ENCODE measurements at regions not wholly inside any gene's neighbourhood (a gene's known extent, or its start where the extent isn't known, plus 50 kb on each side); places are given as distances from the start of the nearest gene placed in this dataset.

- WGBS (ENCODE audit: insufficient coverage, low coverage, missing lambda C conversion rate) = 0% methylated on average over 2 of the region's 2 CpGs
- no peak overlapping the region for H3K4me2 ChIP-seq (ENCODE audit: insufficient read depth, low read length)
- no peak overlapping the region for H2AFZ ChIP-seq (ENCODE audit: low read depth, low read length)
- no TSS peak for BruUV-seq (replicated peaks)
- TF ChIP-seq MBD1 (CRISPR knock-in tag; IDR thresholded peaks at IDR 0.05) (no peak), MXI1 (IDR thresholded peaks at IDR 0.05; ENCODE audit: low read depth, low read length) (no peak), TCF7 (IDR thresholded peaks at IDR 0.05; ENCODE audit: borderline replicate concordance) (no peak), ZNF239 (CRISPR knock-in tag; IDR thresholded peaks at IDR 0.05) (no peak), ELF1 (tag; IDR thresholded peaks at IDR 0.05) (no peak)
- H3K9me1 ChIP-seq (ENCODE audit: control insufficient read depth, insufficient read depth, low read length) = no peaks in the 10 kb centered on the region
- no peak overlapping the region for H3K9ac ChIP-seq (ENCODE audit: insufficient read depth in 1 of 2, low read depth in 2 of 2, low read length in 2 of 2)
- DNase-seq (ENCODE audit: extremely low read depth in 1 of 4, low spot score in 3 of 4) (no peak), FAIRE-seq (no peak), ATAC-seq (no peak)
- H3K79me2 ChIP-seq (ENCODE audit: control insufficient read depth, insufficient read depth, low read length) = no peaks in the 10 kb centered on the region
- no peak overlapping the region for H3K27ac ChIP-seq (ENCODE audit: extremely low read depth, low read depth, low read length)
- no peaks in the 10 kb centered on the region for H3K9me3 ChIP-seq (replicated peaks; ENCODE audit: control insufficient read depth, insufficient read depth, low read depth, low read length)
- CTCF ChIA-PET (ENCODE audit: low intra/inter-chr PET ratio) = no interaction called here
- no peaks in the 10 kb centered on the region for H4K20me1 ChIP-seq (replicated peaks; ENCODE audit: control insufficient read depth, insufficient read depth, low read length)
- no peaks in the 10 kb centered on the region for H3K4me1 ChIP-seq (replicated peaks in 1 of 2; ENCODE audit: control insufficient read depth in 2 of 2, insufficient read depth in 2 of 2, low read length in 2 of 2)
- in situ Hi-C loops (cut with MboI) = no loop called here
- no peak overlapping the region for H3K4me3 ChIP-seq
- intact Hi-C loops (cut with micrococcal nuclease) = no loop called here
- POLR2A ChIA-PET = no interaction called here
- no peaks in the 10 kb centered on the region for H3K36me3 ChIP-seq (ENCODE audit: control insufficient read depth, insufficient read depth, low read length)
- no peaks in the 10 kb centered on the region for H3K27me3 ChIP-seq (ENCODE audit: control insufficient read depth in 2 of 2, insufficient read depth in 2 of 2, low read length in 2 of 2)
These were observed 255.5 kb upstream of the KHDRBS2 start for GRCh38 chr6:62541502-62541901.

DNA sequence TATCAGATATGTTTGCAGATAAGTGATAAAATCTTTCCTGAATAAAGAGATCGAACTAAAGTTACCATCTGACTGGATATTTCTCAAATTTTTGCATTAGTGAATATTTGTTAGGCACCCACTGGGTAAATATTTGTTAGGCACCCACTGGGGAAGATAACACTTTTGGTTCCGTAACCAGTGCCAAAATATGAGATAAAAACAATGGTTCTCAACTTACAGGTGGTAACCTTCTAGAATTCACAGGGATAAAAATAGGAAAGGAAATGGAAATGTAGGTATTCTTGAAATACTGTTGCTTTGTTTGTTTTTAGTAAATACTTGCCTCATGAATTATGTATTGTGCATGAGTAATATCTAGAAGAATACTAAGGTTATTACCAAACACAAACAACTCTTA is 245.0 kb upstream of the KHDRBS2 start:
- Histone ChIP-seq H3K36me3 (ENCODE audit: control insufficient read depth, insufficient read depth, low read length) (no peaks in the 10 kb centered on the region), H3K4me2 (ENCODE audit: insufficient read depth, low read length) (no peak overlapping the region), H3K4me3 (no peak overlapping the region), H3K9ac (ENCODE audit: insufficient read depth in 1 of 2, low read depth in 2 of 2, low read length in 2 of 2) (no peak overlapping the region), H3K79me2 (ENCODE audit: control insufficient read depth, insufficient read depth, low read length) (no peaks in the 10 kb centered on the region), H3K27me3 (ENCODE audit: control insufficient read depth in 2 of 2, insufficient read depth in 2 of 2, low read length in 2 of 2) (no peaks in the 10 kb centered on the region), H2AFZ (ENCODE audit: low read depth, low read length) (no peak overlapping the region), H4K20me1 (replicated peaks; ENCODE audit: control insufficient read depth, insufficient read depth, low read length) (no peaks in the 10 kb centered on the region), H3K9me1 (ENCODE audit: control insufficient read depth, insufficient read depth, low read length) (no peaks in the 10 kb centered on the region), H3K9me3 (replicated peaks; ENCODE audit: control insufficient read depth, insufficient read depth, low read depth, low read length) (no peaks in the 10 kb centered on the region), H3K4me1 (replicated peaks in 1 of 2; ENCODE audit: control insufficient read depth in 2 of 2, insufficient read depth in 2 of 2, low read length in 2 of 2) (no peaks in the 10 kb centered on the region), H3K27ac (ENCODE audit: extremely low read depth, low read depth, low read length) (no peak overlapping the region)
- in situ Hi-C loops (cut with MboI) (no loop called here), intact Hi-C loops (cut with micrococcal nuclease) (no loop called here)
- DNase-seq (ENCODE audit: extremely low read depth in 1 of 4, low spot score in 3 of 4) = no peak
- FAIRE-seq = no peak
- ChIA-PET POLR2A (no interaction called here), CTCF (ENCODE audit: low intra/inter-chr PET ratio) (no interaction called here)
- ATAC-seq = no peak
- WGBS (ENCODE audit: insufficient coverage, low coverage, missing lambda C conversion rate) = 7% methylated on average over 2 of the region's 2 CpGs
- BruUV-seq (replicated peaks) = no TSS peak
- TF ChIP-seq ZNF644 (tag; IDR thresholded peaks at IDR 0.05; ENCODE audit: low read depth) (no peak), DNMT1 (IDR thresholded peaks at IDR 0.05) (no peak), SNRNP70 (optimal IDR thresholded peaks at IDR 0.05; ENCODE audit: low read depth, low read length) (no peak), ZNF324 (CRISPR knock-in tag; IDR thresholded peaks at IDR 0.05) (no peak), ZNF445 (CRISPR knock-in tag; IDR thresholded peaks at IDR 0.05; ENCODE audit: low read depth) (no peak), RUNX1 (IDR thresholded peaks at IDR 0.05; ENCODE audit: low read depth) (no peak), POLR2AphosphoS2 (IDR thresholded peaks at IDR 0.05; ENCODE audit: low read length) (no peak), ZNF41 (CRISPR knock-in tag; conservative IDR thresholded peaks at IDR 0.05) (no peak), HMGN3 (IDR thresholded peaks at IDR 0.05; ENCODE audit: borderline replicate concordance, extremely low read depth, insufficient read length, low read depth, low read length) (no peak), THRAP3 (IDR thresholded peaks at IDR 0.05; ENCODE audit: borderline replicate concordance) (no peak), ZFP30 (CRISPR knock-in tag; IDR thresholded peaks at IDR 0.05; ENCODE audit: borderline replicate concordance) (no peak)
- TF ChIP-seq, protein P1, sequence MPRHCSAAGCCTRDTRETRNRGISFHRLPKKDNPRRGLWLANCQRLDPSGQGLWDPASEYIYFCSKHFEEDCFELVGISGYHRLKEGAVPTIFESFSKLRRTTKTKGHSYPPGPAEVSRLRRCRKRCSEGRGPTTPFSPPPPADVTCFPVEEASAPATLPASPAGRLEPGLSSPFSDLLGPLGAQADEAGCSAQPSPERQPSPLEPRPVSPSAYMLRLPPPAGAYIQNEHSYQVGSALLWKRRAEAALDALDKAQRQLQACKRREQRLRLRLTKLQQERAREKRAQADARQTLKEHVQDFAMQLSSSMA (CRISPR knock-in tag; IDR thresholded peaks at IDR 0.05) = no peak

All from K562 (cell line).